HT1080 (cell line): ENCODE measurements at regions not wholly inside any gene's neighbourhood (a gene's known extent, or its start where the extent isn't known, plus 50 kb on each side); places are given as distances from the start of the nearest gene placed in this dataset.
"Not testable (repeated sequence)": the region's sequence is repeated elsewhere in the genome, so short reads cannot be mapped to it uniquely, and the experiment has no call there.

Experiments used
- DNase-seq: peaks from one replicate; pipeline ENCODE4 v3.0.0-alpha.2; 2015; ENCODE audit warnings: low read depth

GRCh38 chr2:19104503-19104902 is 253.9 kb downstream of the OSR1 start:
- DNase-seq, result no peak

GRCh38 chr2:19102696-19103423 is 255.6 kb downstream of the OSR1 start:
- no peak for DNase-seq

DNA sequence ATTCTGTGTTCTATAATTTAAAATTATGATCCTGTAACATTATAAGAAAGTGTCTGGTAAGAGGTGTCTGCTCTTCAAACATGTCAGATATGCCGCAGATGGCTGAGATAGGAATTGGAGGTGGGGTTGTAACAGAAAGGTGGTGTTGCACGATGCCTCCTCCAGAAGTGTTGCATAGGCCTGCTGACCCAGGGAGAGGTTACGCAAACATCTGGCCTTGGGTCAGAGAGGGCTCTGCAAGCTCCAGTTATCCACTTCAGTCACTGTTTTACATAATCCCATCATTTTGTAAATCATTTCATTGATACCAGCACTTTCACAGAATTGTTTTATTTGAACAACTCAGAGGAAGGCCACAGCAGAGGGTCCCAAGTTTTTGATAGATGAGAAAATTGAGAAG is 256.5 kb downstream of the OSR1 start:
- no peak for DNase-seq

DNA sequence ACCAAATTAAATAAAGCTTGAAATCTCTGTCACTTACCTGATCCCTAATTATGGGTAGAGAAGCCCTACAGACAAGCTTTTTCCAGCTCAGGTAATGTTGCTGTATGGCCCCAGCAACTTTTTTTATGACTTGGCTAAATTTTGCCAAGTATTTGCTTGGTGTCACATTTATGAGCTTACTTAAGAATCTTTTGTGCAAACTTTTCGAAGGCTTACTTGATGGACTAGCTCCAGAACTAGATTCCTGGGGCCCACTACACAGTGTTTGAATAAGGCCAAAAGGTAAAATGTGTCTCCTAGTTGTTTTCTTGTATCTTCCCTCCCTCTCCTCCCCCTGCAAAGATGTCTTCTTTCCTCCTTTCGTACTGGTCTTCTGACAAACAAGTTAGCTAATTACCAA is 257.9 kb downstream of the OSR1 start:
- DNase-seq, result no peak

DNA sequence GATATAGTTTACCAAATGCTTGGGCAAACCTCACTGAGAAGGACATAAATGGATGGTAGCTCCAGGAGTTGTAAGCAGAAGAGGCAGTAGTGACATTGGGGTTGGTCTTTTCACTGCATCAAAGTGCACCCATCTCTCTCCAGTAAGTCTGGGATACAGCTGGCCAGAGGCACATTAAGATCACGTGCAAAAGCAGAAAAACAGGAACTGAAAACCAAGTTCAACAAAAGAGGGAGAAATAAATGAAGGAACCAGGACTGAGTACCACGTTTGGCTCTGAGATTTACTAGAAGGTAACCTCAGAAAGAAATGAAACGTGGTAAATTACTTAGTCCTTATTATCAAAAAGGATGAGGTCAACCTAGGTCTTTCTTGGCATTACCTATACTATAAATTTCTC is 259.2 kb downstream of the OSR1 start:
- DNase-seq, result no peak

GRCh38 chr2:19098467-19099160 is 259.8 kb downstream of the OSR1 start:
- no peak for DNase-seq

GRCh38 chr2:19089476-19089875 is 268.9 kb downstream of the OSR1 start:
- DNase-seq, result not testable (repeated sequence)

GRCh38 chr2:19086231-19086651 is 272.2 kb downstream of the OSR1 start:
- DNase-seq, result no peak

- no peak for DNase-seq
These were observed 279.7 kb downstream of the OSR1 start for GRCh38 chr2:19078709-19079108.

DNA sequence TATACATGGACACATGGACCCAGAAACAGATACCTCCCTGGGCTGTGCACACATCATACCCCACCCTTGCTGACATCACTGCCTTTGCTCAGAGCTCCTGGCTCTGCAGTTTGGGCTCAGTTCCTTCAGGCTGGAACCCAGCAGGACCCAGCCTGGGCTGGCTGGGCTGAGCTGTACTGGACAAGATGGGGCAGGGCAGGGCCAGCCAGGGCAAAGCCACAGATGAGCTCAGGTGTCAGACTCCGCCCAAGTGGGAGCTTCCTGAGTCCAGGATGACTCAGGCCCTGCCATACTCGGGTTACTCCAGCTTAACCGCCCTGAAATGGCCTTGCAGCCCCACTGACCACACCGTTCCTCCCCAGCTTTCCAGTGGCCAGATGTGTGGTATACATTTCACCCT is 284.9 kb downstream of the OSR1 start:
- DNase-seq, result peak; percentile 96

GRCh38 chr2:19072161-19072560 is 286.3 kb downstream of the OSR1 start:
- no peak for DNase-seq

- DNase-seq, result no peak
These were observed 287.5 kb downstream of the OSR1 start for GRCh38 chr2:19070886-19071285.

- DNase-seq, result no peak
These were observed 290.2 kb downstream of the OSR1 start for GRCh38 chr2:19068206-19068605.

GRCh38 chr2:19062370-19062769 is 296.1 kb downstream of the OSR1 start:
- DNase-seq, result no peak

DNA sequence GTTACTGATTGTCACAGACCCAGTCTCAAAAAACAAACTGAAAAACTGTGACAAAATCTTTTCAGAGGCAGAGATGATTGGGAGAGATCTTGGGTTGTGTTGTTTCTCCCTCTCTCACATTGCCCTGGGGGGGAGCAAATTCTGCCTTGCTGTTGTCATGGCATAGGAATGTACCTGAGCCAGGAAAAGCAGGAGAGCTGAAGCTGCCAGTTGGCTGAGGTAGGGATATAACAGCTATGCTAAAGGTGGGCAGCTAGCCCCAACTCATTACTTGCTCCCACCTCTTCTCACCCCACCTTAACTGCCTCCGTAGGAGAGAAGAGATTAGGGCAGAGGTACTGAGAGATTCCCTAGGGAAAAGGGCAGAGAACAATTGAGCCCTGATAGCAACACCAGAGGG is 299.3 kb downstream of the OSR1 start:
- no peak for DNase-seq

GRCh38 chr2:19051203-19051831 is 307.1 kb downstream of the OSR1 start:
- no peak for DNase-seq

DNA sequence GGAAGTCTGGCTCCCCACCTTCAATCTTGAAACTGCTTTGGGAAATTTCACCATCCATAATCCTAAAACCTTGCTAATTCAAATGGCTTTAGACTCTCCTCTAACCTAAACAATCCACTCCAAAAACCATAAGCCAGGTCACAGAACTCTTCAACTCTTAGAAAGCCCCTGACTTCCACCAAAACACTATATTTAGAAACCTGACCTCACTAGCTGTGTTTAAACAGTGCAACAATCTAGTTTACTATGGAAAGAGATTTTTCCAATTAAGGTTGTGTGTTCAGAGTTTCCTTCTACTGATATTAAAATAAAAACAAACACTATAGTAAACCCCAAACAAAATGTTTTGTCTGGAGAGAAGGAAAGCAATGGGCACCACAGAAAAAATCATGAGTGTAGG is 308.1 kb downstream of the OSR1 start:
- DNase-seq, result no peak

GRCh38 chr2:19048593-19049266 is 309.7 kb downstream of the OSR1 start:
- DNase-seq, result peak; percentile 24

- no peak for DNase-seq
These were observed 311.2 kb downstream of the OSR1 start for GRCh38 chr2:19046986-19047780.

GRCh38 chr2:19045151-19045550 is 313.3 kb downstream of the OSR1 start:
- DNase-seq, result no peak

- no peak for DNase-seq
These were observed 314.5 kb downstream of the OSR1 start for GRCh38 chr2:19043893-19044292.
